Hepatocyte (in vitro differentiated cells): ENCODE measurements at regions not wholly inside any gene's neighbourhood (a gene's known extent, or its start where the extent isn't known, plus 50 kb on each side); places are given as distances from the start of the nearest gene placed in this dataset.

Experiments
- DNase-seq: peaks from one replicate; pipeline ENCODE4 v3.0.0-alpha.2; 2016; ENCODE audit warnings: low spot score
- H2AFZ ChIP-seq: fragments of 200-600 bp; sonication (generic); 2 replicates; pipeline ENCODE4 v1.6.0; 2016; ENCODE audit warnings: antibody characterized with exemption, mild to moderate bottlenecking
- H3K27ac ChIP-seq: fragments of 200-600 bp; sonication (generic); 2 replicates; pipeline ENCODE4 v1.5.1; 2016; ENCODE audit warnings: mild to moderate bottlenecking
- H3K27me3 ChIP-seq: fragments of 200-600 bp; sonication (generic); 2 replicates; pipeline ENCODE4 v1.6.1; 2016
- H3K36me3 ChIP-seq: fragments of 200-600 bp; sonication (generic); replicated peaks from 2 replicates; pipeline ENCODE4 v1.5.1; 2016; ENCODE audit warnings: low read depth; ENCODE audit not compliant: insufficient read depth
- H3K4me1 ChIP-seq: fragments of 200-600 bp; sonication (generic); 2 replicates; pipeline ENCODE4 v1.5.1; 2016; ENCODE audit warnings: mild to moderate bottlenecking, moderate library complexity; ENCODE audit not compliant: insufficient read depth
- H3K4me2 ChIP-seq: fragments of 200-600 bp; sonication (generic); 2 replicates; pipeline ENCODE4 v1.6.0; 2016
- H3K4me3 ChIP-seq: fragments of 200-600 bp; sonication (generic); 2 replicates; pipeline ENCODE4 v1.5.1; 2016; ENCODE audit warnings: mild to moderate bottlenecking
- H3K79me2 ChIP-seq: fragments of 200-600 bp; sonication (generic); 2 replicates; pipeline ENCODE4 v1.6.0; 2017; ENCODE audit warnings: mild to moderate bottlenecking
- H3K9me2 ChIP-seq: fragments of 200-600 bp; sonication (generic); replicated peaks from 2 replicates; pipeline ENCODE4 v1.6.0; 2017; ENCODE audit warnings: mild to moderate bottlenecking; ENCODE audit not compliant: insufficient read depth
- H3K9me3 ChIP-seq: fragments of 200-600 bp; sonication (generic); 2 replicates; pipeline ENCODE4 v1.5.1; 2016; ENCODE audit warnings: low read depth, mild to moderate bottlenecking
- H4K20me1 ChIP-seq: fragments of 200-600 bp; sonication (generic); 2 replicates; pipeline ENCODE4 v1.6.0; 2016; ENCODE audit warnings: mild to moderate bottlenecking; ENCODE audit not compliant: insufficient read depth, poor library complexity, severe bottlenecking
- CTCF ChIP-seq: fragments of 200-600 bp; sonication (generic); IDR thresholded peaks from 2 replicates; pipeline ENCODE4 v1.5.1; 2016; ENCODE audit warnings: antibody characterized with exemption, mild to moderate bottlenecking; ENCODE audit not compliant: poor library complexity
- EZH2 ChIP-seq: fragments of 200-600 bp; sonication (generic); IDR thresholded peaks from 2 replicates; pipeline ENCODE4 v1.6.1; 2016; ENCODE audit warnings: antibody characterized with exemption, mild to moderate bottlenecking, borderline replicate concordance
- EZH2phosphoT487 ChIP-seq: fragments of 200-600 bp; sonication (generic); IDR thresholded peaks from one replicate; pipeline ENCODE4 v1.6.1; 2018; ENCODE audit warnings: antibody characterized with exemption, mild to moderate bottlenecking, low read depth, moderate library complexity; ENCODE audit not compliant: unreplicated experiment, severe bottlenecking
- WGBS: methylation state at CpG from one replicate; pipeline ENCODE4 v1.1.6; 2016; ENCODE audit warnings: low lambda C conversion rate; ENCODE audit errors: missing lambda C conversion rate; 5-methylcytosine and 5-hydroxymethylcytosine counted together

- DNase-seq: no peak
- Histone ChIP-seq H3K9me2 (no peaks in the 10 kb centered on the region), H3K4me3 (no peak overlapping the region), H3K9me3 (no peaks in the 10 kb centered on the region), H2AFZ (no peak overlapping the region), H3K79me2 (no peaks in the 10 kb centered on the region), H3K27me3 (no peaks in the 10 kb centered on the region), H4K20me1 (no peaks in the 10 kb centered on the region), H3K36me3 (no peaks in the 10 kb centered on the region), H3K27ac (no peak overlapping the region), H3K4me1 (no peaks in the 10 kb centered on the region), H3K4me2 (no peak overlapping the region)
- 92% methylated on average over 1 of the region's 1 CpG for WGBS
- no peak for TF ChIP-seq CTCF
- TF ChIP-seq EZH2phosphoT487: no peak
- TF ChIP-seq EZH2: no peak
These were observed 200.9 kb upstream of the FSTL5 start for GRCh38 chr4:162364651-162365050.

- H3K4me3 ChIP-seq: no peak overlapping the region
- H3K79me2 ChIP-seq: no peaks in the 10 kb centered on the region
- no peak for DNase-seq
- no peaks in the 10 kb centered on the region for H3K9me3 ChIP-seq
- no peaks in the 10 kb centered on the region for H4K20me1 ChIP-seq
- H3K27me3 ChIP-seq: no peaks in the 10 kb centered on the region
- H3K36me3 ChIP-seq: no peaks in the 10 kb centered on the region
- H3K27ac ChIP-seq: no peak overlapping the region
- 86% methylated on average over 4 of the region's 4 CpGs for WGBS
- no peak overlapping the region for H3K4me2 ChIP-seq
- H3K4me1 ChIP-seq: no peaks in the 10 kb centered on the region
- no peaks in the 10 kb centered on the region for H3K9me2 ChIP-seq
- no peak overlapping the region for H2AFZ ChIP-seq
- TF ChIP-seq EZH2 (no peak), EZH2phosphoT487 (no peak), CTCF (no peak)
These were observed 196.8 kb upstream of the FSTL5 start for GRCh38 chr4:162360369-162361149.

- no peak for TF ChIP-seq EZH2phosphoT487
- no peak for TF ChIP-seq EZH2
- no peak for TF ChIP-seq CTCF
- no peak overlapping the region for H2AFZ ChIP-seq
- H3K79me2 ChIP-seq: no peaks in the 10 kb centered on the region
- no peak for DNase-seq
- no peak overlapping the region for H3K4me3 ChIP-seq
- H3K36me3 ChIP-seq: no peaks in the 10 kb centered on the region
- H3K4me2 ChIP-seq: no peak overlapping the region
- H3K9me3 ChIP-seq: no peaks in the 10 kb centered on the region
- H4K20me1 ChIP-seq: no peaks in the 10 kb centered on the region
- 59% methylated on average over 2 of the region's 2 CpGs for WGBS
- no peaks in the 10 kb centered on the region for H3K9me2 ChIP-seq
- no peak overlapping the region for H3K27ac ChIP-seq
- H3K4me1 ChIP-seq: no peaks in the 10 kb centered on the region
- H3K27me3 ChIP-seq: no peaks in the 10 kb centered on the region
These were observed 192.4 kb upstream of the FSTL5 start for GRCh38 chr4:162356181-162356580.
